HEK293 (cell line): ENCODE measurements at regions not wholly inside any gene's neighbourhood (a gene's known extent, or its start where the extent isn't known, plus 50 kb on each side); places are given as distances from the start of the nearest gene placed in this dataset.

Experiments
- HOXD13 ChIP-seq: sonication (generic); formaldehyde crosslinking; IDR thresholded peaks from 2 replicates; pipeline ENCODE4 v1.8.0; 2022; ENCODE audit warnings: missing genetic modification reagents, borderline replicate concordance
- KLF10 ChIP-seq: fragments of 450-650 bp; IDR thresholded peaks from 2 replicates; pipeline ENCODE4 v1.5.1; 2018; ENCODE audit warnings: missing biosample characterization, mild to moderate bottlenecking, missing genetic modification characterization
- KLF9 ChIP-seq: fragments of 450-650 bp; formaldehyde crosslinking; IDR thresholded peaks from 2 replicates; pipeline ENCODE4 v1.5.1; 2016; ENCODE audit warnings: missing biosample characterization, missing genetic modification characterization, low read depth
- OSR2 ChIP-seq: fragments of 450-650 bp; formaldehyde crosslinking; IDR thresholded peaks from 2 replicates; pipeline ENCODE4 v1.5.1; 2016; ENCODE audit warnings: missing biosample characterization, missing genetic modification characterization
- SCRT2 ChIP-seq: fragments of 450-650 bp; formaldehyde crosslinking; IDR thresholded peaks from 2 replicates; pipeline ENCODE4 v1.5.1; 2016; ENCODE audit warnings: missing biosample characterization, missing genetic modification characterization
- SP2 ChIP-seq: fragments of 450-650 bp; formaldehyde crosslinking; IDR thresholded peaks from 2 replicates; pipeline ENCODE4 v1.5.1; 2016; ENCODE audit warnings: missing biosample characterization, missing genetic modification characterization
- TRIM28 ChIP-seq: IDR thresholded peaks from 2 replicates; pipeline ENCODE4 v1.6.1; 2011; ENCODE audit warnings: low read length, control low read depth, borderline replicate concordance
- ZBTB48 ChIP-seq: fragments of 450-650 bp; formaldehyde crosslinking; IDR thresholded peaks from 2 replicates; pipeline ENCODE4 v1.5.1; 2016; ENCODE audit warnings: missing biosample characterization, missing genetic modification characterization
- ZFHX2 ChIP-seq: fragments of 450-650 bp; formaldehyde crosslinking; conservative IDR thresholded peaks from 2 replicates; pipeline ENCODE4 v1.5.1; 2016; ENCODE audit warnings: missing biosample characterization, missing genetic modification characterization
- ZNF16 ChIP-seq: fragments of 450-650 bp; formaldehyde crosslinking; IDR thresholded peaks from 2 replicates; pipeline ENCODE4 v1.5.1; 2016; ENCODE audit warnings: low read depth, missing biosample characterization, missing genetic modification characterization
- ZNF274 ChIP-seq, 2 experiments: fragments of 200-500 bp in 1 of 2; fragments of 450-650 bp in 1 of 2; sonication (Bioruptor generic) in 1 of 2; formaldehyde crosslinking in 1 of 2; IDR thresholded peaks; 2 replicates each; pipeline versions ENCODE4 v1.5.1 to v1.6.1; 2014 to 2016; ENCODE audit warnings: borderline replicate concordance in 1 of 2, inconsistent platforms in 1 of 2, low read length in 1 of 2, missing biosample characterization in 1 of 2, missing genetic modification characterization in 1 of 2
- ZNF324 ChIP-seq: fragments of 450-650 bp; formaldehyde crosslinking; IDR thresholded peaks from 2 replicates; pipeline ENCODE4 v1.5.1; 2016; ENCODE audit warnings: missing biosample characterization, missing genetic modification characterization
- ZNF394 ChIP-seq: fragments of 450-650 bp; formaldehyde crosslinking; IDR thresholded peaks from 2 replicates; pipeline ENCODE4 v1.5.1; 2016; ENCODE audit warnings: missing biosample characterization, missing genetic modification characterization, mild to moderate bottlenecking, moderate library complexity, borderline replicate concordance
- ZNF423 ChIP-seq: fragments of 450-650 bp; formaldehyde crosslinking; IDR thresholded peaks from 2 replicates; pipeline ENCODE4 v1.5.1; 2016; ENCODE audit warnings: missing biosample characterization, missing genetic modification characterization
- ZNF501 ChIP-seq: fragments of 450-650 bp; formaldehyde crosslinking; IDR thresholded peaks from 2 replicates; pipeline ENCODE4 v1.5.1; 2016; ENCODE audit warnings: missing biosample characterization, missing genetic modification characterization
- ZNF549 ChIP-seq: fragments of 450-650 bp; IDR thresholded peaks from 2 replicates; pipeline ENCODE4 v1.5.1; 2018; ENCODE audit warnings: missing biosample characterization, missing genetic modification characterization, mild to moderate bottlenecking, inconsistent platforms, moderate library complexity
- ZNF600 ChIP-seq: fragments of 450-650 bp; formaldehyde crosslinking; IDR thresholded peaks from 2 replicates; pipeline ENCODE4 v1.5.1; 2016; ENCODE audit warnings: missing biosample characterization, missing genetic modification characterization
- ZNF654 ChIP-seq: fragments of 450-650 bp; formaldehyde crosslinking; IDR thresholded peaks from 2 replicates; pipeline ENCODE4 v1.5.1; 2016; ENCODE audit warnings: low read depth, missing biosample characterization, missing genetic modification characterization
- ZNF660 ChIP-seq: fragments of 450-650 bp; IDR thresholded peaks from 2 replicates; pipeline ENCODE4 v1.5.1; 2018; ENCODE audit warnings: missing biosample characterization, mild to moderate bottlenecking, missing genetic modification characterization
- ZNF785 ChIP-seq: fragments of 450-650 bp; formaldehyde crosslinking; IDR thresholded peaks from 2 replicates; pipeline ENCODE4 v1.5.1; 2016; ENCODE audit warnings: missing biosample characterization, missing genetic modification characterization
- ZSCAN30 ChIP-seq: fragments of 450-650 bp; IDR thresholded peaks from 2 replicates; pipeline ENCODE4 v1.5.1; 2018; ENCODE audit warnings: missing biosample characterization, mild to moderate bottlenecking, missing genetic modification characterization, moderate library complexity
- ZXDB ChIP-seq: fragments of 450-650 bp; formaldehyde crosslinking; IDR thresholded peaks from 2 replicates; pipeline ENCODE4 v1.5.1; 2016; ENCODE audit warnings: missing biosample characterization, missing genetic modification characterization
- TF ChIP-seq, protein P1 (sequence below): fragments of 450-650 bp; formaldehyde crosslinking; IDR thresholded peaks from 2 replicates; pipeline ENCODE4 v1.5.1; 2016; ENCODE audit warnings: missing biosample characterization, missing genetic modification characterization
- TF ChIP-seq, protein P2 (sequence below): fragments of 450-650 bp; formaldehyde crosslinking; IDR thresholded peaks from 2 replicates; pipeline ENCODE4 v1.5.1; 2016; ENCODE audit warnings: missing biosample characterization, missing genetic modification characterization
- TF ChIP-seq, protein P3 (sequence below): fragments of 450-650 bp; formaldehyde crosslinking; IDR thresholded peaks from 2 replicates; pipeline ENCODE4 v1.5.1; 2016; ENCODE audit warnings: missing biosample characterization, missing genetic modification characterization, borderline replicate concordance
- TF ChIP-seq, protein P4 (sequence below): fragments of 450-650 bp; formaldehyde crosslinking; IDR thresholded peaks from 2 replicates; pipeline ENCODE4 v1.5.1; 2016; ENCODE audit warnings: missing biosample characterization, missing genetic modification characterization
- TF ChIP-seq, protein P5 (sequence below): fragments of 450-650 bp; IDR thresholded peaks from 2 replicates; pipeline ENCODE4 v1.5.1; 2018; ENCODE audit warnings: missing biosample characterization, mild to moderate bottlenecking, missing genetic modification characterization
- TF ChIP-seq, protein P6 (sequence below): fragments of 450-650 bp; formaldehyde crosslinking; IDR thresholded peaks from 2 replicates; pipeline ENCODE4 v1.5.1; 2017; ENCODE audit warnings: missing biosample characterization, mild to moderate bottlenecking, missing genetic modification characterization, moderate library complexity

DNA sequence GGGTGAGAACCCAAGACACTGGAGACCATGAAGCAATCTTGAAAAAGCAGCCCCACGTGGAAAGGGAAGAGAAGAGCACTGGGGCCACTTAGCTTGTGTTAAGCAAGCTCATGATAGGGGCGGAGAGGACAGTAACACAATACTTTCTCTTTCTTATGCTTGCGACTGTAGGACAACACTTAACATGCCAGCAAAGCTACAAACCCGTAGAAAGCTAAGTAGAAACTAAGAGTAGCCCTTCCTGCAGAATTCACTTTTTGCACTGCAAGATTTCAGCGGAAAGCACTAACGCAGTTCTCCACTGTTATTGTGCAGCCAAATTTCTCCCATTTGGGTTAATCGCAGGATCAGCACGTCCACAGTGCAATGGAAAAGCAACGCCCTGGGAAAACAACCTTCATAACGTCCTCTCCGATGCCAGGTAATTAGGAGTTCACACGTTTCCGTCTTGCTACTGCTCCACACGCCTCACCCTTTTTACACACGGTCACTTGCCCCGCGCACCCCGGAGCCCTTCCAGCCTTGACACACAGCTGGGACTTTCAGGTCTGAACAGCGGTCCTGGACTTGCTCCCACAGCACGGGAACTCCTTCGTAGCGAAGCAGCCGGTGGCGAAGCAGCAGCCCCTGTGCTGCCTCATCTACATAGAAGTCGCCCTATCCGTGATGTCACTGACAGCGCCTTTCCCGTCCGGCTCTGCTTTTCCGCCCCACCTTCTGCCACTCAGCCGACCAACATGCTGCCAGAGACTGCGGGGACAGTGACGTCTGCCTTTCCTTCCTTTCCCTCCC, 148.6 kb downstream of the PPIAL4G start (continued):
- TF ChIP-seq ZNF423 (tag by site-specific recombination) (peak; percentile 43; the same call in 1 of the 2 replicates), TRIM28 (peak; percentile 82; the same call in 1 of the 2 replicates), ZNF600 (tag by site-specific recombination) (peak; percentile 96), ZBTB48 (tag by site-specific recombination) (peak; percentile 62; the same call in 1 of the 2 replicates), ZNF654 (tag by site-specific recombination) (no peak), ZNF501 (tag by site-specific recombination) (peak; percentile 96), ZNF324 (tag by site-specific recombination) (peak; percentile 90), SCRT2 (tag by site-specific recombination) (peak; percentile 77; the same call in 1 of the 2 replicates), HOXD13 (CRISPR knock-in tag) (peak; percentile 60), ZFHX2 (peak; percentile 33; the same call in 1 of the 2 replicates), ZNF394 (tag by site-specific recombination) (peak; percentile 84; the same call in 1 of the 2 replicates), ZNF16 (no peak), KLF10 (tag by site-specific recombination) (peak; percentile 90), ZNF549 (no peak), ZXDB (tag by site-specific recombination) (peak; percentile 96), ZNF785 (peak; percentile 61; the same call in 1 of the 2 replicates), ZNF274 (IDR thresholded peaks at IDR 0.05; ENCODE audit: low read length) (no peak), ZNF274 (tag by site-specific recombination; IDR thresholded peaks at IDR 0.05; ENCODE audit: borderline replicate concordance) (no peak), ZSCAN30 (tag by site-specific recombination) (peak; percentile 80; the same call in 1 of the 2 replicates), KLF9 (tag by site-specific recombination) (peak; percentile 50; the same call in 1 of the 2 replicates), OSR2 (peak; percentile 67), ZNF660 (peak; percentile 85), SP2 (peak; percentile 90)
- TF ChIP-seq, protein P1, sequence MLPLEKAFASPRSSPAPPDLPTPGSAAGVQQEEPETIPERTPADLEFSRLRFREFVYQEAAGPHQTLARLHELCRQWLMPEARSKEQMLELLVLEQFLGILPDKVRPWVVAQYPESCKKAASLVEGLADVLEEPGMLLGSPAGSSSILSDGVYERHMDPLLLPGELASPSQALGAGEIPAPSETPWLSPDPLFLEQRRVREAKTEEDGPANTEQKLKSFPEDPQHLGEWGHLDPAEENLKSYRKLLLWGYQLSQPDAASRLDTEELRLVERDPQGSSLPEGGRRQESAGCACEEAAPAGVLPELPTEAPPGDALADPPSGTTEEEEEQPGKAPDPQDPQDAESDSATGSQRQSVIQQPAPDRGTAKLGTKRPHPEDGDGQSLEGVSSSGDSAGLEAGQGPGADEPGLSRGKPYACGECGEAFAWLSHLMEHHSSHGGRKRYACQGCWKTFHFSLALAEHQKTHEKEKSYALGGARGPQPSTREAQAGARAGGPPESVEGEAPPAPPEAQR (tag by site-specific recombination): 0 out of 2 replicates have a peak, but pooled peaks have one; percentile 58
- TF ChIP-seq, protein P2, sequence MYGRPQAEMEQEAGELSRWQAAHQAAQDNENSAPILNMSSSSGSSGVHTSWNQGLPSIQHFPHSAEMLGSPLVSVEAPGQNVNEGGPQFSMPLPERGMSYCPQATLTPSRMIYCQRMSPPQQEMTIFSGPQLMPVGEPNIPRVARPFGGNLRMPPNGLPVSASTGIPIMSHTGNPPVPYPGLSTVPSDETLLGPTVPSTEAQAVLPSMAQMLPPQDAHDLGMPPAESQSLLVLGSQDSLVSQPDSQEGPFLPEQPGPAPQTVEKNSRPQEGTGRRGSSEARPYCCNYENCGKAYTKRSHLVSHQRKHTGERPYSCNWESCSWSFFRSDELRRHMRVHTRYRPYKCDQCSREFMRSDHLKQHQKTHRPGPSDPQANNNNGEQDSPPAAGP (tag by site-specific recombination): peak; percentile 90
- TF ChIP-seq, protein P3, sequence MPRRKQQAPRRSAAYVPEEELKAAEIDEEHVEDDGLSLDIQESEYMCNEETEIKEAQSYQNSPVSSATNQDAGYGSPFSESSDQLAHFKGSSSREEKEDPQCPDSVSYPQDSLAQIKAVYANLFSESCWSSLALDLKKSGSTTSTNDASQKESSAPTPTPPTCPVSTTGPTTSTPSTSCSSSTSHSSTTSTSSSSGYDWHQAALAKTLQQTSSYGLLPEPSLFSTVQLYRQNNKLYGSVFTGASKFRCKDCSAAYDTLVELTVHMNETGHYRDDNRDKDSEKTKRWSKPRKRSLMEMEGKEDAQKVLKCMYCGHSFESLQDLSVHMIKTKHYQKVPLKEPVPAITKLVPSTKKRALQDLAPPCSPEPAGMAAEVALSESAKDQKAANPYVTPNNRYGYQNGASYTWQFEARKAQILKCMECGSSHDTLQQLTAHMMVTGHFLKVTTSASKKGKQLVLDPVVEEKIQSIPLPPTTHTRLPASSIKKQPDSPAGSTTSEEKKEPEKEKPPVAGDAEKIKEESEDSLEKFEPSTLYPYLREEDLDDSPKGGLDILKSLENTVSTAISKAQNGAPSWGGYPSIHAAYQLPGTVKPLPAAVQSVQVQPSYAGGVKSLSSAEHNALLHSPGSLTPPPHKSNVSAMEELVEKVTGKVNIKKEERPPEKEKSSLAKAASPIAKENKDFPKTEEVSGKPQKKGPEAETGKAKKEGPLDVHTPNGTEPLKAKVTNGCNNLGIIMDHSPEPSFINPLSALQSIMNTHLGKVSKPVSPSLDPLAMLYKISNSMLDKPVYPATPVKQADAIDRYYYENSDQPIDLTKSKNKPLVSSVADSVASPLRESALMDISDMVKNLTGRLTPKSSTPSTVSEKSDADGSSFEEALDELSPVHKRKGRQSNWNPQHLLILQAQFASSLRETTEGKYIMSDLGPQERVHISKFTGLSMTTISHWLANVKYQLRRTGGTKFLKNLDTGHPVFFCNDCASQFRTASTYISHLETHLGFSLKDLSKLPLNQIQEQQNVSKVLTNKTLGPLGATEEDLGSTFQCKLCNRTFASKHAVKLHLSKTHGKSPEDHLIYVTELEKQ (tag by site-specific recombination): peak; percentile 5; the same call in 1 of the 2 replicates
- TF ChIP-seq, protein P4, sequence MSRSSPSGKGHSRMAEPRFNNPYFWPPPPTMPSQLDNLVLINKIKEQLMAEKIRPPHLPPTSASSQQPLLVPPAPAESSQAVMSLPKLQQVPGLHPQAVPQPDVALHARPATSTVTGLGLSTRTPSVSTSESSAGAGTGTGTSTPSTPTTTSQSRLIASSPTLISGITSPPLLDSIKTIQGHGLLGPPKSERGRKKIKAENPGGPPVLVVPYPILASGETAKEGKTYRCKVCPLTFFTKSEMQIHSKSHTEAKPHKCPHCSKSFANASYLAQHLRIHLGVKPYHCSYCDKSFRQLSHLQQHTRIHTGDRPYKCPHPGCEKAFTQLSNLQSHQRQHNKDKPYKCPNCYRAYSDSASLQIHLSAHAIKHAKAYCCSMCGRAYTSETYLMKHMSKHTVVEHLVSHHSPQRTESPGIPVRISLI (tag by site-specific recombination): no peak
- TF ChIP-seq, protein P5, sequence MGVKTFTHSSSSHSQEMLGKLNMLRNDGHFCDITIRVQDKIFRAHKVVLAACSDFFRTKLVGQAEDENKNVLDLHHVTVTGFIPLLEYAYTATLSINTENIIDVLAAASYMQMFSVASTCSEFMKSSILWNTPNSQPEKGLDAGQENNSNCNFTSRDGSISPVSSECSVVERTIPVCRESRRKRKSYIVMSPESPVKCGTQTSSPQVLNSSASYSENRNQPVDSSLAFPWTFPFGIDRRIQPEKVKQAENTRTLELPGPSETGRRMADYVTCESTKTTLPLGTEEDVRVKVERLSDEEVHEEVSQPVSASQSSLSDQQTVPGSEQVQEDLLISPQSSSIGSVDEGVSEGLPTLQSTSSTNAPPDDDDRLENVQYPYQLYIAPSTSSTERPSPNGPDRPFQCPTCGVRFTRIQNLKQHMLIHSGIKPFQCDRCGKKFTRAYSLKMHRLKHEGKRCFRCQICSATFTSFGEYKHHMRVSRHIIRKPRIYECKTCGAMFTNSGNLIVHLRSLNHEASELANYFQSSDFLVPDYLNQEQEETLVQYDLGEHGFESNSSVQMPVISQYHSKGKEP (tag by site-specific recombination): peak; percentile 89
- TF ChIP-seq, protein P6, sequence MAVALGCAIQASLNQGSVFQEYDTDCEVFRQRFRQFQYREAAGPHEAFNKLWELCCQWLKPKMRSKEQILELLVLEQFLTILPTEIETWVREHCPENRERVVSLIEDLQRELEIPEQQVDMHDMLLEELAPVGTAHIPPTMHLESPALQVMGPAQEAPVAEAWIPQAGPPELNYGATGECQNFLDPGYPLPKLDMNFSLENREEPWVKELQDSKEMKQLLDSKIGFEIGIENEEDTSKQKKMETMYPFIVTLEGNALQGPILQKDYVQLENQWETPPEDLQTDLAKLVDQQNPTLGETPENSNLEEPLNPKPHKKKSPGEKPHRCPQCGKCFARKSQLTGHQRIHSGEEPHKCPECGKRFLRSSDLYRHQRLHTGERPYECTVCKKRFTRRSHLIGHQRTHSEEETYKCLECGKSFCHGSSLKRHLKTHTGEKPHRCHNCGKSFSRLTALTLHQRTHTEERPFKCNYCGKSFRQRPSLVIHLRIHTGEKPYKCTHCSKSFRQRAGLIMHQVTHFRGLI (tag by site-specific recombination): 0 out of 2 replicates have a peak, but pooled peaks have one; percentile 19
